LNCaP clone FGC (cell line): ENCODE measurements at regions not wholly inside any gene's neighbourhood (a gene's known extent, or its start where the extent isn't known, plus 50 kb on each side); places are given as distances from the start of the nearest gene placed in this dataset.

Source experiments
- DNase-seq: peaks from one replicate; pipeline ENCODE4 v3.0.0-alpha.2; 2011; ENCODE audit warnings: low read depth
- H3K4me3 ChIP-seq: 2 replicates; pipeline ENCODE4 v1.5.1; 2011; ENCODE audit warnings: mild to moderate bottlenecking, low read depth, low read length, control low read depth
- TF ChIP-seq, protein P1 (sequence below): IDR thresholded peaks from 2 replicates; pipeline ENCODE4 v1.5.1; 2012; ENCODE audit warnings: mild to moderate bottlenecking; ENCODE audit not compliant: control insufficient read depth, insufficient read depth; ENCODE audit errors: extremely low read depth

DNA sequence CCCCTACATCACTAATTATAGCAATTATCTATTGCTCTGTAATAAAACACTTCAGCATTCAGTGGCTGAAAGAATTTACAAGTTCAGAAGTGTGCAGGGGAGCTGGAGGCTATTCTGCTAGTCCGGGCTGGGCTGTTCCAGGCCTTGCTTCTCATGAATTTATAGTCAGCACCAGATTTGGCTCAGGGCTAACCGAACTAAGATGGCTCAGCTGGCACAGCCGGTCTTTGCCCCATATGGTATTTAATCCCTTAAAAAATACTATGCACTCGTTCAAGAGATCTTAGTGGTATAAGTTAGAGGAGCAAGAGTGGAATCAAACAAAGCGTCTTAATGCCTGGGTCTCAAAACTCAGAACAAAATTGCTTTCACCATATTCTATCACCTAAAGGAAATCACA, 932.9 kb downstream of the XPNPEP1 start:
- no peak for DNase-seq
- no peak overlapping the region for H3K4me3 ChIP-seq
- TF ChIP-seq, protein P1, sequence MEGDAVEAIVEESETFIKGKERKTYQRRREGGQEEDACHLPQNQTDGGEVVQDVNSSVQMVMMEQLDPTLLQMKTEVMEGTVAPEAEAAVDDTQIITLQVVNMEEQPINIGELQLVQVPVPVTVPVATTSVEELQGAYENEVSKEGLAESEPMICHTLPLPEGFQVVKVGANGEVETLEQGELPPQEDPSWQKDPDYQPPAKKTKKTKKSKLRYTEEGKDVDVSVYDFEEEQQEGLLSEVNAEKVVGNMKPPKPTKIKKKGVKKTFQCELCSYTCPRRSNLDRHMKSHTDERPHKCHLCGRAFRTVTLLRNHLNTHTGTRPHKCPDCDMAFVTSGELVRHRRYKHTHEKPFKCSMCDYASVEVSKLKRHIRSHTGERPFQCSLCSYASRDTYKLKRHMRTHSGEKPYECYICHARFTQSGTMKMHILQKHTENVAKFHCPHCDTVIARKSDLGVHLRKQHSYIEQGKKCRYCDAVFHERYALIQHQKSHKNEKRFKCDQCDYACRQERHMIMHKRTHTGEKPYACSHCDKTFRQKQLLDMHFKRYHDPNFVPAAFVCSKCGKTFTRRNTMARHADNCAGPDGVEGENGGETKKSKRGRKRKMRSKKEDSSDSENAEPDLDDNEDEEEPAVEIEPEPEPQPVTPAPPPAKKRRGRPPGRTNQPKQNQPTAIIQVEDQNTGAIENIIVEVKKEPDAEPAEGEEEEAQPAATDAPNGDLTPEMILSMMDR: no peak

DNA sequence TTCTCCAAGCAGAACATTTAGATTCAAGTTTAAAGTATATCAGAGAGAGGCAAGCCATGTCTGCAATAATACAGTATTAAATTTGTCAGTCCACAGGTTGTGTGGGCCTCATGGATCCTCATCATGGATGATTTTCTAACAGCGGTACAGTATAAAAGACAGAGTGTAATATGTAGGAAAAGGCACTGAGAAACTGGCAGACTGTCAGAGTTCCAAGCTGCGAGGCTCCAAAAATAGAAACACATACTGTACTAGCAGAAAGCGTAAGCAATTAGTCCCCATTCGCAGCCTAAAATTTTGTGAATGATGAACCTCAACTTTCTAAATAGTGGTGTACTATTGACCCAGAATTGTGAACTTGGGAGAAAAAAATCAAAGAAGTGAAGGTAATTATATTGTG, 933.3 kb downstream of the XPNPEP1 start:
- TF ChIP-seq, protein P1: no peak
- no peak overlapping the region for H3K4me3 ChIP-seq
- no peak for DNase-seq

DNA sequence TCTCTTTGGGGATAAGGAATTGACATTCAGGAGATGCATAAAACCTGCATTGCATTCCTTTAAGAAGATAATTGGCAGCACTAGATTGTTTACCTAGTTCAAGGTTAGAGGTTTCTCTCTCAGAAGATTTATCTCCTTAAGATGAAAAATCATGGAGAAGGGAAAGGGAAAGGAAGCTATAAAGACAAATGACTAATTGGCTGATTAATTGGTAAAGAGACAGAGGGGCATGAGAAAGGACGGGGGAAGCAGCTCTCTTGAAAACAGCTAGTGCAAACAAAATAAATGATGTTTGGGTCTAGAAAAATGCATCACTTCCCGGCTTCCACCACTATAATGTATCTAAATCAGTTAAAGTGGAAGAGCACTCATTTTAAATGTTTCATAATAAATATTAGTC, 941.2 kb downstream of the XPNPEP1 start:
- TF ChIP-seq, protein P1: no peak
- H3K4me3 ChIP-seq: no peak overlapping the region
- DNase-seq: no peak

DNA sequence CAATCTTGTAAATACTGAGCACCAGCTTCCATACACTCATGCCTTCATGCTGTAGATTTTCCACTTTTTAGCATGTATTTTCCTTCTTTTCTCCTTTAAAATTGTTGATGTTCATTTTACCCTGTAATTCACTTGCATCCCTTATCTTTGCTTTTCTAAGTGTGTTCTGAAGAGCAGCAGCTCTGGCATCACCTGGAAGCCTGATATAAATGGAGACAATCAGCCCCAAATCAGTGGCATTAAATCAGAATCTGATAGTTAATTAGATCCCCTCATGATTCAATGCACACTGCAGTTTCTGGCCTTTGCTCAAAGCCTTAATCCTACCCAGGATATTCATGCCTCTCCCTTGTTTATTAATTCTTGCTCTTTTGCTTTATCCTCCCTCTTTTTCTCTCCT, 942.4 kb downstream of the XPNPEP1 start:
- H3K4me3 ChIP-seq: no peak overlapping the region
- TF ChIP-seq, protein P1: no peak
- no peak for DNase-seq

DNA sequence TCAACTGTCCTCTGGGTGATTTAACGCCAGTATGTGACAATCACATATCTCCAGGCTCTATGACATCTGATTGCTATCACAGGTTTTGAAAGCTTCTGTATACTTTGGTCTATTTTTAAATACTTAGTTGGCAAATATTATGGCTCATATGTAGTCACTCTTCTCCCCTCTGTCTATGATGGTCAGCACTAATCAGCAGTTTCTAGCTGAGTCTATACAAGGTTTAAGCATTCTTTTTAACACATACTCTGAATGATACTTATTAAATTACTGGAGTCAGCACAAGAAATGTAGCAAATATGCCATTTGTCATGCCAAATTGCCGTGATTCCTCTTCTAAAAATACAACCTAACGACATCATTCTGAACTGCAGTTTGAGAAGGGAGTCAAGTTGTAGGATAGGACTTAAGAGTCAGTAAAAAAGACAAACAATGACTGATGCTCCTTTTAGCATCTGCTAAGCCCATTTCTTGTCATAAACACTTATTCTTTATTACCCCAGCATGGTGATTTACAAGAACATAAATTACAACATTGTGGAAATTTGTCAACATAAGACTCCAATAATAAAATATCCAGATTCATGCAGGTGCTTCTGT, 947.8 kb downstream of the XPNPEP1 start:
- TF ChIP-seq, protein P1: no peak
- no peak overlapping the region for H3K4me3 ChIP-seq
- no peak for DNase-seq

DNA sequence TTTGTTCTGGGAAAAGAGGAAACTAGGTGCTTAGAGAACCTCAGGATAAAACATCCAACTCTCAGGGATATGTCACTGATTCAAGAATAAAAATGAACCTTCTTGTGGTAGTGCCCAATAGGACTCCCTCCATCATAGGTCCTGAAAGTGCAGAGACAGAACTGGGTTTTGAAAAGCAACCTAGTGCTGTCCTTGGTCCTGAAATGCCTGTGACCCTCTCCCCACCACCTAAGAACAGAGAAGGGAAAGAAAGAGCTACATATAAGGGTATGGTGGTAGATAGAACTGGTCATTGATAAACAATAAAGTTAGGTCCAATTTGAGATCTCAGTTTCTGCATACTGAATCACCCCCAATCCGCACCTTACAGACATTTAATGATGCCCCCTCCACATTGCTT, 953.3 kb downstream of the XPNPEP1 start:
- H3K4me3 ChIP-seq: no peak overlapping the region
- TF ChIP-seq, protein P1: no peak
- no peak for DNase-seq

DNA sequence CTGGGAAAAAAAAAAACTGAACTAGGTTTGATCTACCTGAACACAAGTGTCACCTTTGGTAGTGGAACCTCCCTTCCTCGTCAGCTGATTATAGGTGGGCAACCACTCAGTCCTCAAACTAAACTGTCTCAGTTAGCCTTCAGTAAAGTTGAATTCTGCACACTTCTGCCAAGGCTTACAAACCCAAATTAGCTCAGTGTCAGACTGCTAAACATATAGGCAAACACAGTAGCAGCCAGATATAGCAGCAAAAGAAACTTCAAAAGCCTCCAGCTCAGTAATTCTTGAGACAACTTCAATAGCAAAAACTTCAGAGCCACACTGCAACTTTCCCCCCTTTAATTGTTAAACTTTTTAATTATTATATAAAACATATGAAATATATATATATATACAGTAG, 956.9 kb downstream of the XPNPEP1 start:
- TF ChIP-seq, protein P1: no peak
- no peak for DNase-seq
- no peak overlapping the region for H3K4me3 ChIP-seq
